WERI-Rb-1 (cell line): ENCODE measurements at regions not wholly inside any gene's neighbourhood (a gene's known extent, or its start where the extent isn't known, plus 50 kb on each side); places are given as distances from the start of the nearest gene placed in this dataset.
"Not testable (repeated sequence)": the region's sequence is repeated elsewhere in the genome, so short reads cannot be mapped to it uniquely, and the experiment has no call there.

Source experiments
- DNase-seq: peaks from one replicate; pipeline ENCODE4 v3.0.0-alpha.2; 2020
- H3K27ac ChIP-seq: fragments of 250-450 bp; sonication (Bioruptor Pico); 2 replicates; pipeline ENCODE4 v1.5.1; 2020; ENCODE audit warnings: mild to moderate bottlenecking, moderate library complexity
- H3K27me3 ChIP-seq: fragments of 250-450 bp; sonication (Bioruptor Pico); 2 replicates; pipeline ENCODE4 v1.5.1; 2021; ENCODE audit warnings: mild to moderate bottlenecking, low read depth, moderate library complexity; ENCODE audit not compliant: insufficient read depth, severe bottlenecking
- H3K36me3 ChIP-seq: fragments of 250-450 bp; sonication (Bioruptor Pico); 2 replicates; pipeline ENCODE4 v1.5.1; 2020; ENCODE audit warnings: mild to moderate bottlenecking, moderate library complexity
- H3K4me3 ChIP-seq: 2 replicates; pipeline ENCODE4 v1.5.1; 2011; ENCODE audit warnings: low read depth, mild to moderate bottlenecking, control low read depth, low read length
- H3K9me3 ChIP-seq: fragments of 250-450 bp; sonication (Bioruptor Pico); 2 replicates; pipeline ENCODE4 v1.5.1; 2021; ENCODE audit warnings: mild to moderate bottlenecking, moderate library complexity; ENCODE audit not compliant: severe bottlenecking
- TF ChIP-seq, protein P1 (sequence below): IDR thresholded peaks from 2 replicates; pipeline ENCODE4 v1.5.1; 2011; ENCODE audit warnings: low read depth, mild to moderate bottlenecking, control low read depth, inconsistent platforms, low read length

DNA sequence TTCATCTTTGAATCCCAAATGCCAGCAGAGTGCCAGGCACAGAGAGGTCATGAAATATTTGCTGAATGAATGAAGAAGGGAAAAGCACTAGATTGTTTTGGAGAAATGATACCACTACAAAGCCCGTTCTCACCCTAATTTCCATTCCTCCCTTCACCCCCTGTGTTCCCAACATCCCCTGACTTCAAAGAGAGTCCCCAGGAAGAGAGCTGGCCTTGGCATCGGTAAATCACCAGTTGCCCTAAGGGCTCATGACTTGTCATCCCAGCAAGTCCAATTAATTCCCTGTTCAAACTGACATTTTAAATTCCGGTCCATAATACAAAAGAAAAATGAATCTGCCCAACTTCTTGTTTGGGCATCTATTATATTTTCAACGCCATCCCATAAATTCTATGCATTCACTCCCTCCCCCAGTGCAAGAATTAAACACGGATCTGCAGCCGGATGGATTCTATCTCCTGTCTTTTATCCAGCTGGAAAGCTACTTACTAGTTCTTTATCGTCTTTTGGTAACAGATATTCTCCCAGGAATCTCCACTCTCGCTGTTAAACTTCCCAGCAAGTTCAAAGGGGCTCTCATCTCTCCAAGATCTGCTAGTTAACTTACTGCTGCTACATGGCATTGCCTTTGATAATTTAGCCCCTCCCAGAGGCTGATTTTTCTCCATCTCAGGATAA is 63.9 kb upstream of the TSC22D2 start:
- Histone ChIP-seq H3K27ac (no peak overlapping the region), H3K36me3 (no peaks in the 10 kb centered on the region), H3K4me3 (no peak overlapping the region), H3K27me3 (no peaks in the 10 kb centered on the region), H3K9me3 (no peaks in the 10 kb centered on the region)
- no peak for DNase-seq
- TF ChIP-seq, protein P1, sequence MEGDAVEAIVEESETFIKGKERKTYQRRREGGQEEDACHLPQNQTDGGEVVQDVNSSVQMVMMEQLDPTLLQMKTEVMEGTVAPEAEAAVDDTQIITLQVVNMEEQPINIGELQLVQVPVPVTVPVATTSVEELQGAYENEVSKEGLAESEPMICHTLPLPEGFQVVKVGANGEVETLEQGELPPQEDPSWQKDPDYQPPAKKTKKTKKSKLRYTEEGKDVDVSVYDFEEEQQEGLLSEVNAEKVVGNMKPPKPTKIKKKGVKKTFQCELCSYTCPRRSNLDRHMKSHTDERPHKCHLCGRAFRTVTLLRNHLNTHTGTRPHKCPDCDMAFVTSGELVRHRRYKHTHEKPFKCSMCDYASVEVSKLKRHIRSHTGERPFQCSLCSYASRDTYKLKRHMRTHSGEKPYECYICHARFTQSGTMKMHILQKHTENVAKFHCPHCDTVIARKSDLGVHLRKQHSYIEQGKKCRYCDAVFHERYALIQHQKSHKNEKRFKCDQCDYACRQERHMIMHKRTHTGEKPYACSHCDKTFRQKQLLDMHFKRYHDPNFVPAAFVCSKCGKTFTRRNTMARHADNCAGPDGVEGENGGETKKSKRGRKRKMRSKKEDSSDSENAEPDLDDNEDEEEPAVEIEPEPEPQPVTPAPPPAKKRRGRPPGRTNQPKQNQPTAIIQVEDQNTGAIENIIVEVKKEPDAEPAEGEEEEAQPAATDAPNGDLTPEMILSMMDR: no peak

DNA sequence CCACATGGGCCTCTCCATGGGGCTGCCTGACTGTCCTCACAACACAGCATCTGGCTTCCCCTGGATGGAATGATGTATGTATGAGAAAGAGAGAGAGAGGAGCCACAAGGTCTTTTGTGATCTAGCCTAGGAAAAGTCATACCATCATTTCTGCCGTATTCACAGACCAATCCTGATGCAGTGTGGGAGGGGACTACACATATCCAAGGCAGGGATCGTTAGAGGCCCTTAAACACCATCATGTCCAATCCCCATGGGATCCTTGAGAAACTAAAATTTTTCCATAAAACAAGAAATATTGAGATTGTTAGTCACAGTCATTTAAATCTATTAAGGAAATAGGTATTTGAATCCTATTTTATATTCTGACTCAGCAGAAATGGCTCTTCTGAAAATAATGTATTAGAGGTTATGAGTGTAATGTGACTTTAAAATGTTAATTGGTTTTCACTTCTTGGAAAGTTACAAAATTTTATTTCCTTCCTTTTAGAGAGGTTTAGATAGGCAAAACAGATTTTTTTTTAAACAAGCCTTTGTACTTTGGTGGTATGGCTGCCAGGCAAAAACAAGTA is 65.1 kb upstream of the TSC22D2 start:
- Histone ChIP-seq H3K4me3 (no peak overlapping the region), H3K27ac (no peak overlapping the region), H3K36me3 (no peaks in the 10 kb centered on the region), H3K9me3 (no peaks in the 10 kb centered on the region), H3K27me3 (no peaks in the 10 kb centered on the region)
- TF ChIP-seq, protein P1: no peak
- no peak for DNase-seq

DNA sequence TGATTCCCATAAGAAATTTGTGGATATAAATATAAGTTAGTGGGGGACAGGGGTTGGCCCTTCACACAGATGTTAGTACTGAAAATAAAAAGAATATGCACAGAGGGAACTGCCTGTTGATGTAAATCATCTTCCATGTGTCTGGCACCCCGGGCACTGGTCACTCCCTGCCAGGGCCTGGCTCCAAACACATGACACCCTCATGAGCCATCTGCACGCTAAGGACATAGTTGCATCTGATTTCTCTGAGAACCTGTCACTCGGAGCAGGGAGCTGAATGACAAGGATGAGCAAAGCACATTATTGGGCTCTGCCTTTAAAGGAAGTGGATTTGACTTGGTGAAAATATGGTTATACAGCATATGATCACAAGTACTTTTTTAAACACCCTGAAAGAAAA is 66.2 kb upstream of the TSC22D2 start:
- Histone ChIP-seq H3K4me3 (no peak overlapping the region), H3K9me3 (no peaks in the 10 kb centered on the region), H3K36me3 (no peaks in the 10 kb centered on the region), H3K27ac (no peak overlapping the region), H3K27me3 (no peaks in the 10 kb centered on the region)
- TF ChIP-seq, protein P1: no peak
- no peak for DNase-seq

DNA sequence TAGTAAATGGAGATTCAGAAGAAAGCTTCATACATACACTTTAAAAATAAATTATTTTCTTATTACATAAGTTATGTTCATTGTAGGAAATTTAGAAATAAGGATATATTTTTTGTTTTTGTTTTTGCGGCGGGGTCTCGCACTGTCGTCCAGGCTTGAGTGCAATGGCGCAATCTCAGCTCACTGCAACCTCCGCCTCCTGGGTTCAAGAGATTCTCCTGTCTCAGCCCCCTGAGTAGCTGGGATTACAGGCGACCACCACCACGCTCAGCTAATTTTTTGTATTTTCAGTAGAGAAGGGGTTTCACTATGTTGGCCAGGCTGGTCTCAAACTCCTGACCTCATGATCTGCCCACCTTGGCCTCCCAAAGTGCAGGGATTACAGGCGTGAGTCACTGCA is 71.7 kb upstream of the TSC22D2 start:
- not testable (repeated sequence) for H3K4me3 ChIP-seq, H3K27me3 ChIP-seq, H3K36me3 ChIP-seq, H3K27ac ChIP-seq, H3K9me3 ChIP-seq, DNase-seq

DNA sequence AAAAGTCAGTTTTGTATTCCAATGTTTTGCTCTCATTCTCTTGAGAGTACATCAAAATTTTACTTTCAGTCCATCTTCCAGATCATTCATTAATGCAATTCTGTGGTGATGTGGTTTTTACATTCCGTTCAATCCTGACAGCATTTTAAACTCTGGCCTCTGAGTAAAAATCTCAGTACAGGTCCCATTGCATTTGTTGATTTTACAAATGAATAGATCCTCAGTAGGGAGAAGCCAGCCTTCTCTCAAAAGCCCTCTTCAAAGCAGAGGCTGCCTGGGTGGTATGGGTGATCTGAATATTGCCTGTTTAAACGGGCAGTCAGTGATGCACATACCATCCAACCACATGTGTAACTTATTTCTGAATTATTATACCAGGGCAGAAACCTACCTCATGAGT is 72.5 kb upstream of the TSC22D2 start:
- DNase-seq: no peak
- no peak overlapping the region for H3K4me3 ChIP-seq
- no peak overlapping the region for H3K27ac ChIP-seq
- no peaks in the 10 kb centered on the region for H3K27me3 ChIP-seq
- H3K9me3 ChIP-seq: no peaks in the 10 kb centered on the region
- H3K36me3 ChIP-seq: no peaks in the 10 kb centered on the region
- TF ChIP-seq, protein P1: no peak

DNA sequence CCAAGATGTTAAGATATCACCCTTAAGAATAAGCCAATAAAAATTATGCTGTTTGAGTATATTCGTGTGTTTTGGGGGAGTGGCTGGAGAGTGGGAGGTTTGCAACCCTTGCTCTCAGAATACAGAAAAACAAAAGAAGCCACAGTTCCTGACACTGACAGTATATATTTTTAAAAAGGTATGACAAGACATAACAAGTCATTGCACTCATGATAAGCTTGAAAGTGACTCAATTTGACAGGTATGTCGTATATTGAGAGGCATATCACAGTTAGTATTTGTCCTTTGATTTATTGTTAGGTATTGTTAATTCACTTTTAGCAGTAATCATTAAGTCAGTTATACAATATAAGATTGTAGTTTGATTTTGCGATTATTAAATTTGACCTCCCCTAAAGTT is 73.1 kb upstream of the TSC22D2 start:
- Histone ChIP-seq H3K4me3 (no peak overlapping the region), H3K27me3 (no peaks in the 10 kb centered on the region), H3K27ac (no peak overlapping the region), H3K36me3 (no peaks in the 10 kb centered on the region), H3K9me3 (no peaks in the 10 kb centered on the region)
- no peak for DNase-seq
- TF ChIP-seq, protein P1: no peak
